HEK293 (cell line): ENCODE measurements at regions not wholly inside any gene's neighbourhood (a gene's known extent, or its start where the extent isn't known, plus 50 kb on each side); places are given as distances from the start of the nearest gene placed in this dataset.

Experiments
- CTCF ChIA-PET: fragments of 350-600 bp; formaldehyde crosslinking; extraction: SDS; loops from one replicate; lab custom pipeline; 2021; ENCODE audit warnings: antibody characterized with exemption; lab: Yijun Ruan, JAX
- POLR2A ChIA-PET: fragments of 300-600 bp; formaldehyde crosslinking; extraction: SDS; loops from one replicate; lab custom pipeline; 2020; ENCODE audit warnings: antibody characterized with exemption, inconsistent platforms; lab: Yijun Ruan, JAX
- H3K27ac ChIP-seq: fragments of 200-500 bp; sonication (Bioruptor generic); 2 replicates; pipeline ENCODE4 v1.5.1; 2014; ENCODE audit warnings: low read depth, low read length, control low read depth, inconsistent platforms; ENCODE audit errors: extremely low read depth
- H3K36me3 ChIP-seq, 2 experiments: fragments of 200-500 bp in 1 of 2; sonication (Bioruptor generic) in 1 of 2; 1 replicate in 1 of 2; 2 replicates in 1 of 2; pipeline ENCODE4 v1.5.1; 2014 to 2017; ENCODE audit warnings: inconsistent platforms in 2 of 2, low read length in 2 of 2; ENCODE audit not compliant: control insufficient read depth in 2 of 2, insufficient read depth in 1 of 2
- H3K4me1 ChIP-seq: fragments of 200-500 bp; sonication (Bioruptor generic); 2 replicates; pipeline ENCODE4 v1.5.1; 2014; ENCODE audit warnings: mild to moderate bottlenecking, low read length, inconsistent platforms; ENCODE audit not compliant: control insufficient read depth, insufficient read depth
- H3K4me3 ChIP-seq: 2 replicates; pipeline ENCODE4 v1.5.1; 2011; ENCODE audit warnings: low read depth, mild to moderate bottlenecking, control low read depth, low read length, moderate library complexity
- H3K9me3 ChIP-seq: fragments of 200-500 bp; sonication (Bioruptor generic); 2 replicates; pipeline ENCODE4 v1.5.1; 2014; ENCODE audit warnings: low read depth, low read length, inconsistent platforms; ENCODE audit not compliant: control insufficient read depth, insufficient read depth
- CTCF ChIP-seq: fragments of 450-650 bp; formaldehyde crosslinking; IDR thresholded peaks from 2 replicates; pipeline ENCODE4 v1.5.1; 2016; ENCODE audit warnings: missing biosample characterization, missing genetic modification characterization
- HOXC10 ChIP-seq: sonication (generic); formaldehyde crosslinking; IDR thresholded peaks from 2 replicates; pipeline ENCODE4 v1.8.1; 2023; ENCODE audit warnings: mild to moderate bottlenecking, missing genetic modification reagents
- INSM2 ChIP-seq: fragments of 450-650 bp; formaldehyde crosslinking; IDR thresholded peaks from 2 replicates; pipeline ENCODE4 v1.5.1; 2016; ENCODE audit warnings: missing biosample characterization, missing genetic modification characterization
- MZF1 ChIP-seq: fragments of 450-650 bp; formaldehyde crosslinking; IDR thresholded peaks from 2 replicates; pipeline ENCODE4 v1.5.1; 2017; ENCODE audit warnings: missing biosample characterization, missing genetic modification characterization, borderline replicate concordance
- ZBTB6 ChIP-seq: fragments of 450-650 bp; formaldehyde crosslinking; IDR thresholded peaks from 2 replicates; pipeline ENCODE4 v1.5.1; 2017; ENCODE audit warnings: missing biosample characterization, missing genetic modification characterization
- ZEB2 ChIP-seq: fragments of 450-650 bp; formaldehyde crosslinking; IDR thresholded peaks from 2 replicates; pipeline ENCODE4 v1.5.1; 2016; ENCODE audit warnings: missing biosample characterization, missing genetic modification characterization
- ZIC2 ChIP-seq: fragments of 450-650 bp; formaldehyde crosslinking; IDR thresholded peaks from 2 replicates; pipeline ENCODE4 v1.5.1; 2016; ENCODE audit warnings: missing biosample characterization, missing genetic modification characterization
- ZNF114 ChIP-seq: fragments of 450-650 bp; formaldehyde crosslinking; IDR thresholded peaks from 2 replicates; pipeline ENCODE4 v1.5.0; 2017; ENCODE audit warnings: missing biosample characterization, missing genetic modification characterization
- ZNF138 ChIP-seq: fragments of 450-650 bp; formaldehyde crosslinking; IDR thresholded peaks from 2 replicates; pipeline ENCODE4 v1.5.1; 2016; ENCODE audit warnings: missing biosample characterization, missing genetic modification characterization, borderline replicate concordance
- ZNF140 ChIP-seq: fragments of 450-650 bp; formaldehyde crosslinking; IDR thresholded peaks from 2 replicates; pipeline ENCODE4 v1.5.1; 2016; ENCODE audit warnings: missing biosample characterization, missing genetic modification characterization
- ZNF155 ChIP-seq: fragments of 450-650 bp; formaldehyde crosslinking; IDR thresholded peaks from 2 replicates; pipeline ENCODE4 v1.5.1; 2016; ENCODE audit warnings: missing biosample characterization, missing genetic modification characterization
- ZNF157 ChIP-seq: fragments of 450-650 bp; formaldehyde crosslinking; IDR thresholded peaks from 2 replicates; pipeline ENCODE4 v1.5.1; 2016; ENCODE audit warnings: missing biosample characterization, missing genetic modification characterization
- ZNF292 ChIP-seq: fragments of 450-650 bp; formaldehyde crosslinking; IDR thresholded peaks from 2 replicates; pipeline ENCODE4 v1.5.1; 2016; ENCODE audit warnings: low read depth, missing biosample characterization, missing genetic modification characterization, borderline replicate concordance
- ZNF433 ChIP-seq: fragments of 450-650 bp; formaldehyde crosslinking; IDR thresholded peaks from 2 replicates; pipeline ENCODE4 v1.5.1; 2016; ENCODE audit warnings: missing biosample characterization, missing genetic modification characterization, low read depth
- ZNF501 ChIP-seq: fragments of 450-650 bp; formaldehyde crosslinking; IDR thresholded peaks from 2 replicates; pipeline ENCODE4 v1.5.1; 2016; ENCODE audit warnings: missing biosample characterization, missing genetic modification characterization
- ZNF530 ChIP-seq: fragments of 450-650 bp; formaldehyde crosslinking; IDR thresholded peaks from 2 replicates; pipeline ENCODE4 v1.5.1; 2016; ENCODE audit warnings: low read depth, missing biosample characterization, missing genetic modification characterization
- ZNF544 ChIP-seq: fragments of 450-650 bp; formaldehyde crosslinking; IDR thresholded peaks from 2 replicates; pipeline ENCODE4 v1.5.0; 2017; ENCODE audit warnings: missing biosample characterization, missing genetic modification characterization
- ZNF561 ChIP-seq: fragments of 450-650 bp; IDR thresholded peaks from 2 replicates; pipeline ENCODE4 v1.5.1; 2018; ENCODE audit warnings: missing biosample characterization, missing genetic modification characterization, borderline replicate concordance
- ZNF624 ChIP-seq: fragments of 450-650 bp; formaldehyde crosslinking; IDR thresholded peaks from 2 replicates; pipeline ENCODE4 v1.5.1; 2017; ENCODE audit warnings: missing biosample characterization, missing genetic modification characterization
- ZNF701 ChIP-seq: fragments of 450-650 bp; formaldehyde crosslinking; IDR thresholded peaks from 2 replicates; pipeline ENCODE4 v1.5.1; 2016; ENCODE audit warnings: missing biosample characterization, missing genetic modification characterization
- TF ChIP-seq, protein P1 (sequence below): fragments of 450-650 bp; formaldehyde crosslinking; IDR thresholded peaks from 2 replicates; pipeline ENCODE4 v1.5.1; 2016; ENCODE audit warnings: missing biosample characterization, missing genetic modification characterization

DNA sequence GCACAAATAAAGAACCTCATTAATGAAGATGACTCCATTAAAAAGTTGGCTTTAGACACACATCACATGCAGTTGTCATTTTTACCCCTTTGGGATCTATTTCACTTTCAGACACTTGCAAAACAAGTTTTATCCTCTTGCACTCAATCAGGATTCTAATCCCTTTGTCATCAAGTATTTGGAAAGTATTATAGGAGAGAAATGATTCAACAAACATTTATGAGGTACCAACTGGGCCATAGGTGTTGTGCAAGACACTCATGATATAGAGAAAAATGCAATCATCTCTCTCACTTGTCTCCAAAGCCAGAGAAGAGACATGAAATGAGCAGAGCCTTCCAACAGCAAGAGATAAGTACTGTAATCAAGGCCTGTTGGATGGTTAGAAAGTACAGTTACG lies 327.7 kb downstream of the RMST start:
- Histone ChIP-seq H3K4me1 (no peaks in the 10 kb centered on the region), H3K4me3 (no peak overlapping the region), H3K9me3 (no peaks in the 10 kb centered on the region), H3K27ac (no peak overlapping the region), H3K36me3 (no peaks in the 10 kb centered on the region)
- TF ChIP-seq MZF1 (tag by site-specific recombination) (no peak), ZNF701 (no peak), ZNF561 (tag by site-specific recombination) (no peak), ZNF501 (tag by site-specific recombination) (no peak), ZNF114 (tag by site-specific recombination) (no peak), ZIC2 (no peak), ZNF530 (no peak), ZNF155 (no peak), HOXC10 (no peak), ZNF433 (no peak), ZNF157 (tag by site-specific recombination) (no peak), ZNF292 (tag by site-specific recombination) (no peak), CTCF (tag by site-specific recombination) (no peak), INSM2 (tag by site-specific recombination) (no peak), ZBTB6 (tag by site-specific recombination) (no peak), ZNF140 (tag by site-specific recombination) (no peak), ZNF544 (tag by site-specific recombination) (no peak)
- TF ChIP-seq, protein P1, sequence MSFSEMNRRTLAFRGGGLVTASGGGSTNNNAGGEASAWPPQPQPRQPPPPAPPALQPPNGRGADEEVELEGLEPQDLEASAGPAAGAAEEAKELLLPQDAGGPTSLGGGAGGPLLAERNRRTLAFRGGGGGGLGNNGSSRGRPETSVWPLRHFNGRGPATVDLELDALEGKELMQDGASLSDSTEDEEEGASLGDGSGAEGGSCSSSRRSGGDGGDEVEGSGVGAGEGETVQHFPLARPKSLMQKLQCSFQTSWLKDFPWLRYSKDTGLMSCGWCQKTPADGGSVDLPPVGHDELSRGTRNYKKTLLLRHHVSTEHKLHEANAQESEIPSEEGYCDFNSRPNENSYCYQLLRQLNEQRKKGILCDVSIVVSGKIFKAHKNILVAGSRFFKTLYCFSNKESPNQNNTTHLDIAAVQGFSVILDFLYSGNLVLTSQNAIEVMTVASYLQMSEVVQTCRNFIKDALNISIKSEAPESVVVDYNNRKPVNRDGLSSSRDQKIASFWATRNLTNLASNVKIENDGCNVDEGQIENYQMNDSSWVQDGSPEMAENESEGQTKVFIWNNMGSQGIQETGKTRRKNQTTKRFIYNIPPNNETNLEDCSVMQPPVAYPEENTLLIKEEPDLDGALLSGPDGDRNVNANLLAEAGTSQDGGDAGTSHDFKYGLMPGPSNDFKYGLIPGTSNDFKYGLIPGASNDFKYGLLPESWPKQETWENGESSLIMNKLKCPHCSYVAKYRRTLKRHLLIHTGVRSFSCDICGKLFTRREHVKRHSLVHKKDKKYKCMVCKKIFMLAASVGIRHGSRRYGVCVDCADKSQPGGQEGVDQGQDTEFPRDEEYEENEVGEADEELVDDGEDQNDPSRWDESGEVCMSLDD: no peak
- POLR2A ChIA-PET: no interaction called here
- CTCF ChIA-PET: no interaction called here

GRCh38 chr12:97797473-97797872 lies 334.9 kb downstream of the RMST start:
- POLR2A ChIA-PET: no interaction called here
- TF ChIP-seq ZNF138 (tag by site-specific recombination) (no peak), ZEB2 (no peak), ZNF561 (tag by site-specific recombination) (no peak), ZNF624 (tag by site-specific recombination) (no peak)
- Histone ChIP-seq H3K4me1 (no peaks in the 10 kb centered on the region), H3K9me3 (no peaks in the 10 kb centered on the region), H3K27ac (no peak overlapping the region), H3K36me3 (no peaks in the 10 kb centered on the region), H3K4me3 (no peak overlapping the region)
- CTCF ChIA-PET: no interaction called here
